Neural progenitor cell (in vitro differentiated cells): ENCODE measurements at regions not wholly inside any gene's neighbourhood (a gene's known extent, or its start where the extent isn't known, plus 50 kb on each side); places are given as distances from the start of the nearest gene placed in this dataset.

Experiments
- DNase-seq: peaks from one replicate; pipeline ENCODE4 v3.0.0-alpha.2; 2016; ENCODE audit warnings: low spot score
- H2AFZ ChIP-seq: fragments of 200-600 bp; sonication (generic); replicated peaks from 2 replicates; pipeline ENCODE4 v1.6.1; 2016; ENCODE audit warnings: antibody characterized with exemption
- H3F3A ChIP-seq: fragments of 200-600 bp; sonication (generic); 2 replicates; pipeline ENCODE4 v1.6.1; 2016; ENCODE audit warnings: antibody characterized with exemption, low read depth
- H3K27ac ChIP-seq: fragments of 200-600 bp; sonication (generic); 2 replicates; pipeline ENCODE4 v1.5.1; 2016; ENCODE audit warnings: mild to moderate bottlenecking
- H3K27me3 ChIP-seq: fragments of 200-600 bp; sonication (generic); 2 replicates; pipeline ENCODE4 v1.6.1; 2016; ENCODE audit warnings: mild to moderate bottlenecking, moderate library complexity
- H3K36me3 ChIP-seq: fragments of 200-600 bp; sonication (generic); 2 replicates; pipeline ENCODE4 v1.5.1; 2016
- H3K4me1 ChIP-seq: fragments of 200-600 bp; sonication (generic); 2 replicates; pipeline ENCODE4 v1.6.1; 2016; ENCODE audit warnings: mixed run types
- H3K4me2 ChIP-seq: fragments of 200-600 bp; sonication (generic); 2 replicates; pipeline ENCODE4 v1.6.1; 2016
- H3K4me3 ChIP-seq: fragments of 200-600 bp; sonication (generic); 2 replicates; pipeline ENCODE4 v1.5.1; 2016
- H3K79me2 ChIP-seq: fragments of 200-600 bp; sonication (generic); 2 replicates; pipeline ENCODE4 v1.6.1; 2016; ENCODE audit warnings: low read depth
- H3K9ac ChIP-seq: fragments of 200-600 bp; sonication (generic); 2 replicates; pipeline ENCODE4 v1.6.1; 2016
- H3K9me3 ChIP-seq: fragments of 200-600 bp; sonication (generic); 2 replicates; pipeline ENCODE4 v1.5.1; 2016; ENCODE audit warnings: low read depth
- H4K20me1 ChIP-seq: fragments of 200-600 bp; sonication (generic); 2 replicates; pipeline ENCODE4 v1.6.1; 2016; ENCODE audit warnings: low read depth
- H3K27ac Mint-ChIP-seq: 3 replicates; pipeline ENCODE4 v1.8.0; 2021; ENCODE audit warnings: mixed read lengths
- H3K27me3 Mint-ChIP-seq: 2 replicates; pipeline ENCODE4 v1.8.0; 2022; ENCODE audit warnings: low read depth, mild to moderate bottlenecking, inconsistent platforms, moderate library complexity, mixed read lengths; ENCODE audit not compliant: insufficient read depth
- H3K36me3 Mint-ChIP-seq: 3 replicates; pipeline ENCODE4 v1.8.0; 2021; ENCODE audit warnings: mixed read lengths
- H3K4me1 Mint-ChIP-seq: 3 replicates; pipeline ENCODE4 v1.8.0; 2021; ENCODE audit warnings: mixed read lengths
- H3K4me3 Mint-ChIP-seq: 3 replicates; pipeline ENCODE4 v1.8.0; 2021; ENCODE audit warnings: mild to moderate bottlenecking, moderate library complexity, mixed read lengths
- H3K9me3 Mint-ChIP-seq: 3 replicates; pipeline ENCODE4 v1.8.0; 2020; ENCODE audit warnings: mixed read lengths
- CTCF ChIP-seq: fragments of 200-600 bp; sonication (generic); IDR thresholded peaks from 2 replicates; pipeline ENCODE4 v1.5.1; 2017; ENCODE audit warnings: antibody characterized with exemption, mild to moderate bottlenecking
- EZH2 ChIP-seq: fragments of 200-600 bp; sonication (generic); IDR thresholded peaks from 2 replicates; pipeline ENCODE4 v1.6.1; 2017; ENCODE audit warnings: antibody characterized with exemption, mild to moderate bottlenecking, moderate library complexity
- EZH2phosphoT487 ChIP-seq: fragments of 200-600 bp; sonication (generic); IDR thresholded peaks from 2 replicates; pipeline ENCODE4 v1.6.1; 2017; ENCODE audit warnings: antibody characterized with exemption

- H3K9me3 Mint-ChIP-seq: no peaks in the 10 kb centered on the region
- Histone ChIP-seq H3K79me2 (no peaks in the 10 kb centered on the region), H3K4me1 (no peaks in the 10 kb centered on the region), H3K4me3 (no peak overlapping the region), H3K9me3 (no peaks in the 10 kb centered on the region), H3K9ac (no peak overlapping the region), H3K4me2 (no peak overlapping the region), H3K27ac (no peak overlapping the region), H2AFZ (no peak overlapping the region), H3F3A (no peaks in the 10 kb centered on the region), H4K20me1 (no peaks in the 10 kb centered on the region), H3K36me3 (no peaks in the 10 kb centered on the region), H3K27me3 (no peaks in the 10 kb centered on the region)
- H3K4me3 Mint-ChIP-seq: no peak overlapping the region
- peaks cover 3% of the 10 kb centered on the region for H3K27me3 Mint-ChIP-seq
- DNase-seq: no peak
- peaks cover 9% of the 10 kb centered on the region for H3K4me1 Mint-ChIP-seq
- H3K36me3 Mint-ChIP-seq: no peaks in the 10 kb centered on the region
- H3K27ac Mint-ChIP-seq: no peak overlapping the region
- TF ChIP-seq CTCF (no peak), EZH2 (no peak), EZH2phosphoT487 (no peak)
Observed at GRCh38 chrX:39050427-39050826, 249.2 kb downstream of the MID1IP1 start.

DNA sequence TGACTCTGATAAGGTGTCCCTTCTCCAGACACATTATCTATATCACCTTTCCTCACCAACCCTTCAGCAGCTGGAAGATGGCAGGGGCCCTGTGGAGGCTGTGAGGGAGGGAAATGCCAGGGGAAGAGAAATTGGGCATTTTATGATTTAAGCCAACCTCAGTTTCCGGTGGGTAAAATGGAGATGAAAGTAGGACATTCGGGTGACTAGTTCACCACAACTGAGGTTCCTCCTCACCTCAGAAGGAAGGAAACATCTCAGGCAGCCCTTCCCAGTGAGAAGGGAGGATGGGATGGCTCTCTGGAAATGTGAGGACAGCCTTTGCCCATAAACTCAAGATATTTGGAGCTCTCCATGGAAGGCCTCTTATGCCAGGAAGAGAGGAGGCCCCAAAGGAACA, 251.5 kb downstream of the MID1IP1 start:
- no peaks in the 10 kb centered on the region for H3K79me2 ChIP-seq
- no peaks in the 10 kb centered on the region for H3K4me1 ChIP-seq
- H3K36me3 ChIP-seq: no peaks in the 10 kb centered on the region
- H3K27ac ChIP-seq: no peak overlapping the region
- Mint-ChIP-seq H3K27me3 (no peaks in the 10 kb centered on the region), H3K9me3 (no peaks in the 10 kb centered on the region), H3K27ac (no peak overlapping the region), H3K36me3 (no peaks in the 10 kb centered on the region), H3K4me3 (no peak overlapping the region), H3K4me1 (peaks cover 9% of the 10 kb centered on the region)
- H3K4me2 ChIP-seq: no peak overlapping the region
- TF ChIP-seq CTCF: no peak
- no peak for TF ChIP-seq EZH2phosphoT487
- TF ChIP-seq EZH2: no peak
- H3K9me3 ChIP-seq: no peaks in the 10 kb centered on the region
- H3F3A ChIP-seq: no peaks in the 10 kb centered on the region
- H3K27me3 ChIP-seq: no peaks in the 10 kb centered on the region
- no peak overlapping the region for H3K9ac ChIP-seq
- no peak for DNase-seq
- no peak overlapping the region for H2AFZ ChIP-seq
- no peaks in the 10 kb centered on the region for H4K20me1 ChIP-seq
- no peak overlapping the region for H3K4me3 ChIP-seq

DNA sequence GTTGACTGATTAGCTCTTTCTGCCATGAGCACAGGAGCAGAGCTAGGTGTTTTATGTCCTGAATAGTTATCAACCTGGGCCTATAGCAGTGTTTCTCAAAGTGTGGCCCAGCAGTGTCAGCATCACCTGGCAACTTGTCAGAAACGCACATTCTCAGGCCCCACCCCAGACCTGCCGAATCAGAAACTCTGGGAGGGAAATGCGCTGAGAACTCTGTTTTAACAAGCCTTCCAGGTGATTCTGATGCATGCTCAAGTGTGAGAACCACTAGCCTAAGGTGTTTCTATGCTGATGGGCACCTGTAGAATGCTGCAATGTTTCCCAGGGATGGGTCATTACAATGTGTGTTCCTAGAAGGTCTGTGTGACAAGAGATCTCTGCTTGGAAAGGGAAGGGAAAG, 257.5 kb downstream of the MID1IP1 start:
- H3K4me1 ChIP-seq: no peaks in the 10 kb centered on the region
- no peak overlapping the region for H2AFZ ChIP-seq
- H3K4me3 ChIP-seq: no peak overlapping the region
- H3K27ac ChIP-seq: no peak overlapping the region
- H3K4me3 Mint-ChIP-seq: no peak overlapping the region
- no peaks in the 10 kb centered on the region for H3K9me3 ChIP-seq
- H3K27me3 Mint-ChIP-seq: peaks cover 2% of the 10 kb centered on the region
- no peaks in the 10 kb centered on the region for H3F3A ChIP-seq
- no peak overlapping the region for H3K4me2 ChIP-seq
- no peak for TF ChIP-seq EZH2
- TF ChIP-seq CTCF: no peak
- H3K4me1 Mint-ChIP-seq: no peaks in the 10 kb centered on the region
- no peaks in the 10 kb centered on the region for H3K36me3 ChIP-seq
- no peaks in the 10 kb centered on the region for H3K79me2 ChIP-seq
- H3K9me3 Mint-ChIP-seq: peaks cover 12% of the 10 kb centered on the region
- H3K27me3 ChIP-seq: no peaks in the 10 kb centered on the region
- H3K27ac Mint-ChIP-seq: no peak overlapping the region
- H3K9ac ChIP-seq: no peak overlapping the region
- DNase-seq: no peak
- H3K36me3 Mint-ChIP-seq: no peaks in the 10 kb centered on the region
- H4K20me1 ChIP-seq: no peaks in the 10 kb centered on the region

DNA sequence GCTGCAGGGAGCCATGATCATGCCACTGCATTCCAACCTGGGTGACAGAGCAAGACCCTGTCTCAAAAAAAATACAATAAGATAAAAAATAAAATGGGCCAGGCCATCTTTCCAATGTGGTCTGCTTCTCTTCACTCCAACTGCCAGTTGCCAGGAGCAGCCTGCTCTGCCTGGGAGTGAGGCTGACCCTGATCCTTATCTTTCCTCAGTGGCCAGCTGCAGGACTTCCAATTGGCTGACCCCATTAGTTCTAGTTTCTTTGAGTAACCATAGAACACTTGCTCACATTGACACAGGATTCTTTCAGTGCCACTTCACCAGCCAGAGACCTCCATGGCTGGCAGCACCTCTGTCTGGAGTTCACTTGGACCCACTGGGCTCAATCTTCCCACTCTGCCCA, 258.6 kb downstream of the MID1IP1 start:
- Histone ChIP-seq H3K9ac (no peak overlapping the region), H3F3A (peaks cover 5% of the 10 kb centered on the region), H3K27ac (no peak overlapping the region), H3K4me3 (no peak overlapping the region), H3K9me3 (no peaks in the 10 kb centered on the region), H3K27me3 (no peaks in the 10 kb centered on the region), H3K36me3 (no peaks in the 10 kb centered on the region), H4K20me1 (no peaks in the 10 kb centered on the region), H3K4me1 (peaks cover 2% of the 10 kb centered on the region), H2AFZ (no peak overlapping the region), H3K4me2 (no peak overlapping the region), H3K79me2 (no peaks in the 10 kb centered on the region)
- H3K4me3 Mint-ChIP-seq: no peak overlapping the region
- H3K4me1 Mint-ChIP-seq: peaks cover under 1% of the 10 kb centered on the region
- no peak for DNase-seq
- no peaks in the 10 kb centered on the region for H3K36me3 Mint-ChIP-seq
- peaks cover 12% of the 10 kb centered on the region for H3K9me3 Mint-ChIP-seq
- H3K27ac Mint-ChIP-seq: no peak overlapping the region
- peaks cover 6% of the 10 kb centered on the region for H3K27me3 Mint-ChIP-seq
- TF ChIP-seq CTCF (no peak), EZH2phosphoT487 (no peak), EZH2 (no peak)
